ENCODE measurements at regions not wholly inside any gene's neighbourhood (a gene's known extent, or its start where the extent isn't known, plus 50 kb on each side); places are given as distances from the start of the nearest gene placed in this dataset.
"Not testable (repeated sequence)": the region's sequence is repeated elsewhere in the genome, so short reads cannot be mapped to it uniquely, and the experiment has no call there.

GRCh38 chr2:34734042-34734441, 1134.9 kb upstream of the FAM98A start:
- no peak for DNase-seq (ENCODE audit: low read depth)

- DNase-seq (ENCODE audit: low read depth), result no peak
Observed at GRCh38 chr2:34731292-34731691, 1132.2 kb upstream of the FAM98A start.

- no peak for DNase-seq (ENCODE audit: low read depth)
Observed at GRCh38 chr2:34729845-34730244, 1130.7 kb upstream of the FAM98A start.

- no peak for DNase-seq (ENCODE audit: low read depth)
Observed at GRCh38 chr2:34724107-34724506, 1125.0 kb upstream of the FAM98A start.

GRCh38 chr2:34723683-34724082, 1124.6 kb upstream of the FAM98A start:
- DNase-seq (ENCODE audit: low read depth), result no peak

GRCh38 chr2:34719206-34719605, 1120.1 kb upstream of the FAM98A start:
- DNase-seq (ENCODE audit: low read depth), result no peak

GRCh38 chr2:34705551-34706247, 1106.6 kb upstream of the FAM98A start:
- no peak for DNase-seq (ENCODE audit: low read depth)

- DNase-seq (ENCODE audit: low read depth), result no peak
Observed at GRCh38 chr2:34703292-34703691, 1104.2 kb upstream of the FAM98A start.

GRCh38 chr2:34702391-34702790, 1103.3 kb upstream of the FAM98A start:
- not testable (repeated sequence) for DNase-seq (ENCODE audit: low read depth)

GRCh38 chr2:34677591-34677990, 1078.5 kb upstream of the FAM98A start:
- DNase-seq (ENCODE audit: low read depth), result not testable (repeated sequence)

GRCh38 chr2:34677119-34677531, 1078.0 kb upstream of the FAM98A start:
- not testable (repeated sequence) for DNase-seq (ENCODE audit: low read depth)

- DNase-seq (ENCODE audit: low read depth), result no peak
Observed at GRCh38 chr2:34670482-34670881, 1071.4 kb upstream of the FAM98A start.

GRCh38 chr2:34666821-34667220, 1067.7 kb upstream of the FAM98A start:
- no peak for DNase-seq (ENCODE audit: low read depth)

GRCh38 chr2:34664266-34664665, 1065.2 kb upstream of the FAM98A start:
- DNase-seq (ENCODE audit: low read depth), result no peak

- no peak for DNase-seq (ENCODE audit: low read depth)
Observed at GRCh38 chr2:34663314-34663713, 1064.2 kb upstream of the FAM98A start.

GRCh38 chr2:34660741-34661140, 1061.6 kb upstream of the FAM98A start:
- no peak for DNase-seq (ENCODE audit: low read depth)

- no peak for DNase-seq (ENCODE audit: low read depth)
Observed at GRCh38 chr2:34656632-34657031, 1057.5 kb upstream of the FAM98A start.

GRCh38 chr2:34652636-34653035, 1053.5 kb upstream of the FAM98A start:
- peak; percentile 0 for DNase-seq (ENCODE audit: low read depth)

- DNase-seq (ENCODE audit: low read depth), result no peak
Observed at GRCh38 chr2:34646901-34647300, 1047.8 kb upstream of the FAM98A start.

- no peak for DNase-seq (ENCODE audit: low read depth)
Observed at GRCh38 chr2:34632327-34632726, 1033.2 kb upstream of the FAM98A start.

GRCh38 chr2:34627003-34627402, 1027.9 kb upstream of the FAM98A start:
- DNase-seq (ENCODE audit: low read depth), result no peak

- no peak for DNase-seq (ENCODE audit: low read depth)
Observed at GRCh38 chr2:34604164-34604563, 1005.1 kb upstream of the FAM98A start.

GRCh38 chr2:34602262-34602661, 1003.2 kb upstream of the FAM98A start:
- no peak for DNase-seq (ENCODE audit: low read depth)

- DNase-seq (ENCODE audit: low read depth), result no peak
Observed at GRCh38 chr2:34601561-34601960, 1002.5 kb upstream of the FAM98A start.
